ENCODE measurements at regions not wholly inside any gene's neighbourhood (a gene's known extent, or its start where the extent isn't known, plus 50 kb on each side); places are given as distances from the start of the nearest gene placed in this dataset.

- TF ChIP-seq, protein P1, sequence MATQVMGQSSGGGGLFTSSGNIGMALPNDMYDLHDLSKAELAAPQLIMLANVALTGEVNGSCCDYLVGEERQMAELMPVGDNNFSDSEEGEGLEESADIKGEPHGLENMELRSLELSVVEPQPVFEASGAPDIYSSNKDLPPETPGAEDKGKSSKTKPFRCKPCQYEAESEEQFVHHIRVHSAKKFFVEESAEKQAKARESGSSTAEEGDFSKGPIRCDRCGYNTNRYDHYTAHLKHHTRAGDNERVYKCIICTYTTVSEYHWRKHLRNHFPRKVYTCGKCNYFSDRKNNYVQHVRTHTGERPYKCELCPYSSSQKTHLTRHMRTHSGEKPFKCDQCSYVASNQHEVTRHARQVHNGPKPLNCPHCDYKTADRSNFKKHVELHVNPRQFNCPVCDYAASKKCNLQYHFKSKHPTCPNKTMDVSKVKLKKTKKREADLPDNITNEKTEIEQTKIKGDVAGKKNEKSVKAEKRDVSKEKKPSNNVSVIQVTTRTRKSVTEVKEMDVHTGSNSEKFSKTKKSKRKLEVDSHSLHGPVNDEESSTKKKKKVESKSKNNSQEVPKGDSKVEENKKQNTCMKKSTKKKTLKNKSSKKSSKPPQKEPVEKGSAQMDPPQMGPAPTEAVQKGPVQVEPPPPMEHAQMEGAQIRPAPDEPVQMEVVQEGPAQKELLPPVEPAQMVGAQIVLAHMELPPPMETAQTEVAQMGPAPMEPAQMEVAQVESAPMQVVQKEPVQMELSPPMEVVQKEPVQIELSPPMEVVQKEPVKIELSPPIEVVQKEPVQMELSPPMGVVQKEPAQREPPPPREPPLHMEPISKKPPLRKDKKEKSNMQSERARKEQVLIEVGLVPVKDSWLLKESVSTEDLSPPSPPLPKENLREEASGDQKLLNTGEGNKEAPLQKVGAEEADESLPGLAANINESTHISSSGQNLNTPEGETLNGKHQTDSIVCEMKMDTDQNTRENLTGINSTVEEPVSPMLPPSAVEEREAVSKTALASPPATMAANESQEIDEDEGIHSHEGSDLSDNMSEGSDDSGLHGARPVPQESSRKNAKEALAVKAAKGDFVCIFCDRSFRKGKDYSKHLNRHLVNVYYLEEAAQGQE (IDR thresholded peaks at IDR 0.05; ENCODE audit: unreplicated experiment), result no peak
- TF ChIP-seq NANOG (IDR thresholded peaks at IDR 0.05; ENCODE audit: borderline replicate concordance) (no peak), ZNF462 (CRISPR knock-in tag; IDR thresholded peaks at IDR 0.05) (no peak), ZNF331 (CRISPR knock-in tag; IDR thresholded peaks at IDR 0.05; ENCODE audit: low read depth) (no peak)
Measured at GRCh38 chr9:105126226-105126625, 118.2 kb upstream of the SLC44A1 start (continued).

DNA sequence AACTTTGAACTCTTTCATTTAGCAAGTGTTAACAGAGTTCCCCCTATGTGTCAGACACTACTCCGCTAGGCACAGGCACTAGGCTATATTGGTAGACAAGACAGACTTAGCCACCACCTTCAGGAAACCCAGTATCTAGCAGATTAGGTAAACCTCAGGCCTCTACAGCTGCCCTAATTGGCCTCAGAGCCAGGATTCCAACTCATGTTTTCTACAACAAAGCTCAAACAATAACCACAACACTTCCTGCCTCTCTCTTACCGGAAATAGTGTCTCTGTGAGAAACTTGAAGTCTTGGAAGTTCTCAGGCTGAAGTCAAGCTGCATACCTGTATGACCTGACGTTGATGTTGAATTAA lies 116.6 kb upstream of the SLC44A1 start:
- ATAC-seq, result no peak
- no peak overlapping the region for H3K4me3 Mint-ChIP-seq
- peaks cover 7% of the 10 kb centered on the region for H3K4me1 Mint-ChIP-seq
- TF ChIP-seq EZH2 (IDR thresholded peaks at IDR 0.05; ENCODE audit: low read depth, unreplicated experiment) (no peak), CTCF (conservative IDR thresholded peaks at IDR 0.05; ENCODE audit: low read depth in 2 of 2) (no peak), ZNF114 (CRISPR knock-in tag; IDR thresholded peaks at IDR 0.05) (no peak)

More for the DNA sequence above, 116.6 kb upstream of the SLC44A1 start:
- Histone ChIP-seq H3K4me1 (ENCODE audit: insufficient read depth) (no peaks in the 10 kb centered on the region), H4K20me1 (replicated peaks; ENCODE audit: insufficient read depth) (no peaks in the 10 kb centered on the region), H3K4me2 (no peak overlapping the region), H3K36me3 (ENCODE audit: insufficient read depth) (no peaks in the 10 kb centered on the region), H3K79me2 (replicated peaks; ENCODE audit: insufficient read depth) (no peaks in the 10 kb centered on the region), H2AFZ (0 out of 2 replicates have a peak overlapping the region, but pooled peaks have one; percentile 32), H3K27me3 (ENCODE audit: insufficient read depth) (no peaks in the 10 kb centered on the region), H3K27ac (ENCODE audit: low read depth) (0 out of 2 replicates have a peak overlapping the region, but pooled peaks have one; percentile 19), H3K9me2 (ENCODE audit: insufficient read depth) (no peaks in the 10 kb centered on the region), H3K4me3 (no peak overlapping the region), H3F3A (replicated peaks; ENCODE audit: low read depth) (no peaks in the 10 kb centered on the region)
- DNase-seq (ENCODE audit: low spot score), result no peak
- H3K27me3 Mint-ChIP-seq (ENCODE audit: insufficient read depth, low read depth, poor library complexity), result peaks cover 2% of the 10 kb centered on the region
- H3K9me3 Mint-ChIP-seq, result no peaks in the 10 kb centered on the region
- no peak overlapping the region for H3K27ac Mint-ChIP-seq
- no peaks in the 10 kb centered on the region for H3K36me3 Mint-ChIP-seq (ENCODE audit: low read depth)
